Neural crest cell (in vitro differentiated cells): ENCODE measurements at regions not wholly inside any gene's neighbourhood (a gene's known extent, or its start where the extent isn't known, plus 50 kb on each side); places are given as distances from the start of the nearest gene placed in this dataset.

Experiments used
- DNase-seq: peaks from one replicate; pipeline ENCODE4 v3.0.0; 2021; ENCODE audit warnings: low read depth, mixed read lengths, low spot score
- H3K27ac Mint-ChIP-seq: one replicate; pipeline ENCODE4 v1.8.0; 2021; ENCODE audit warnings: mild to moderate bottlenecking, mixed read lengths; ENCODE audit not compliant: unreplicated experiment
- H3K27me3 Mint-ChIP-seq: 2 replicates; pipeline ENCODE4 v1.8.0; 2021; ENCODE audit warnings: low read depth, mild to moderate bottlenecking, mixed read lengths
- H3K36me3 Mint-ChIP-seq: 2 replicates; pipeline ENCODE4 v1.8.0; 2021; ENCODE audit warnings: low read depth, mild to moderate bottlenecking, mixed read lengths
- H3K4me1 Mint-ChIP-seq: 2 replicates; pipeline ENCODE4 v1.8.0; 2021; ENCODE audit warnings: mixed read lengths
- H3K4me3 Mint-ChIP-seq: one replicate; pipeline ENCODE4 v1.8.0; 2021; ENCODE audit warnings: mild to moderate bottlenecking, mixed read lengths
- H3K9me3 Mint-ChIP-seq: 2 replicates; pipeline ENCODE4 v1.8.0; 2021; ENCODE audit warnings: mixed read lengths
- TF ChIP-seq, protein P1 (sequence below): fragments of 200-600 bp; sonication (generic); conservative IDR thresholded peaks from 2 replicates; pipeline ENCODE4 v1.5.0; 2021; ENCODE audit warnings: antibody characterized with exemption, mild to moderate bottlenecking

DNA sequence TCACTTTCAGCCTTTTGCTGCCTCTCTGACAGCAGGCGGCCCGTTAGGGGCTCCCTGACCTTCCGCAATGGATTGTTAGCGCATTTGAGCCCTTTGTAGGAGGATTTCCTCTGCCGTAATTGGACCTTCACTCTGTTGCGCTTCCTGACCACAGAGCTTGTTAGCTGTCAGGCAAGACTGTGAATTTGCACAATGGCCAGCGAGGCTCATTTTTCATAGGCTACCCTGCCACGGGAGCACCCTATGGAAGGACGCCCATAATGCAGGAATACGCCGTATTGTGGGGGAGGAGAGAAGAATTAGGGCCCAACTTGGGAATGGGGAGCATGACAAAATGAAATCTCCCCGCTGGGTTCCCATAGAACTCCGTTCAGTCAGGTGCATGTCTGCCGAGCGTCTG, 205.2 kb upstream of the NLRP1 start:
- TF ChIP-seq, protein P1, sequence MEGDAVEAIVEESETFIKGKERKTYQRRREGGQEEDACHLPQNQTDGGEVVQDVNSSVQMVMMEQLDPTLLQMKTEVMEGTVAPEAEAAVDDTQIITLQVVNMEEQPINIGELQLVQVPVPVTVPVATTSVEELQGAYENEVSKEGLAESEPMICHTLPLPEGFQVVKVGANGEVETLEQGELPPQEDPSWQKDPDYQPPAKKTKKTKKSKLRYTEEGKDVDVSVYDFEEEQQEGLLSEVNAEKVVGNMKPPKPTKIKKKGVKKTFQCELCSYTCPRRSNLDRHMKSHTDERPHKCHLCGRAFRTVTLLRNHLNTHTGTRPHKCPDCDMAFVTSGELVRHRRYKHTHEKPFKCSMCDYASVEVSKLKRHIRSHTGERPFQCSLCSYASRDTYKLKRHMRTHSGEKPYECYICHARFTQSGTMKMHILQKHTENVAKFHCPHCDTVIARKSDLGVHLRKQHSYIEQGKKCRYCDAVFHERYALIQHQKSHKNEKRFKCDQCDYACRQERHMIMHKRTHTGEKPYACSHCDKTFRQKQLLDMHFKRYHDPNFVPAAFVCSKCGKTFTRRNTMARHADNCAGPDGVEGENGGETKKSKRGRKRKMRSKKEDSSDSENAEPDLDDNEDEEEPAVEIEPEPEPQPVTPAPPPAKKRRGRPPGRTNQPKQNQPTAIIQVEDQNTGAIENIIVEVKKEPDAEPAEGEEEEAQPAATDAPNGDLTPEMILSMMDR, result no peak
- H3K9me3 Mint-ChIP-seq, result peaks cover 7% of the 10 kb centered on the region
- peak; percentile 13 for DNase-seq
- no peak overlapping the region for H3K27ac Mint-ChIP-seq
- H3K27me3 Mint-ChIP-seq, result no peaks in the 10 kb centered on the region
- H3K4me1 Mint-ChIP-seq, result peaks cover 27% of the 10 kb centered on the region
- peaks cover 5% of the 10 kb centered on the region for H3K36me3 Mint-ChIP-seq
- H3K4me3 Mint-ChIP-seq, result peak overlapping the region; percentile 41

DNA sequence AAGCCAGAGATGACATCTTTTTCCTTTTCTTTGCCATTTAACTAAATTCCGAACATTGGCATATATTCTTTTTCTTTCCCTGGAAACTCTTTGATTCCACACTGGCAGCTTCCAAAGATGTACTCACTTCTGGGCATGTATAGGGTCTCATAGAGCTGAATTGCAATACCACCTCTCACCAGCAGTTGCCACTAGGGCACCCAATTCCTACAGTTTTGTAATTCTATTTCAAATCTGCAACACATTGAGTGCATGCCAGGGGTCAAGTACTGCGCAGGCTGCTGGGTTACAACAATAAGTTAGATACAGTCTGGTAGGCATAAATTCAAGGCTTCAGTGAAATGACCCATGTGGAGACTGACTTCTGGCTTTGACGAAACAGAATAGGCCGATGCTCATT, 208.8 kb upstream of the NLRP1 start:
- DNase-seq, result no peak
- Mint-ChIP-seq H3K9me3 (peaks cover 7% of the 10 kb centered on the region), H3K4me1 (peaks cover 29% of the 10 kb centered on the region), H3K27ac (no peak overlapping the region), H3K27me3 (peaks cover 11% of the 10 kb centered on the region), H3K4me3 (no peak overlapping the region), H3K36me3 (peaks cover 5% of the 10 kb centered on the region)
- TF ChIP-seq, protein P1, result peak; percentile 48

DNA sequence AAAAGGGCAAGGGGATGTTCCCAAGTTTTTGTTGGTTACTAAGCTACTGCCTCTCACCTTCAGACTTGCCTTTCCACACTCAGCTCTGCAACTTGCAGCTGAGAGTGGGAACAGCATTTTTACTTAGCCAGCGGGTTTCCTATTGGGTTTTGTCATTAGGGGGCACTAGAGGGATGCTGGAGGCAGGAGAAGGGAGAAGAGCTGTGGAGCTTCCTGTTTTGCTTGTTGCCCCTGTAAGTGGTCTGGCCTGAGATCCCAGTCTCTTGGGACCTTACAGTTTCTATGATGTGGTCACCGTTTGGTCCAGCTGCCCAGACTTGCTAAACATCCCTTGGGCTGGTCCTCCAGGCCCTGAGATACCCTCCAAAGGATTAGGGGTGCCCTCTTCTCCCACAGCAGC, 209.6 kb upstream of the NLRP1 start:
- H3K27me3 Mint-ChIP-seq, result peaks cover 18% of the 10 kb centered on the region

DNA sequence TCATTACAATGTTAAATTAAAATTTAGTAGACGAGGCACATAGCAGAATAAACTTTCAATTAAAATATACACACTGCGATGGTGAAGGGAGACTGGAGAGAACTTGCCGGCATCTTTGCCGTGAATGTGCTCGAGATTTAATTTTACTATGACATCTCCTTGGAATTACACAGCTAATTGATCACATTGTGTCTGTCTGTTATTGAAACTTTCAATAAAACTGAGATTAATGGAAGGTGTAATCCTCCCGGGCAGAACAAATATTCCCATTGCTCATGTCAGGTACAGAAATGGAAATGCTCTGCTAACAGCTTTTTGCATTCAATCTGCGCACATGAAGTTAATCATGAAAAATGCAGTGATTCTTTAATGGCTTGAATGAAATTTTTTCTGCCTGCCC, 210.1 kb upstream of the NLRP1 start:
- Mint-ChIP-seq H3K27me3 (peaks cover 22% of the 10 kb centered on the region), H3K4me1 (peaks cover 25% of the 10 kb centered on the region), H3K36me3 (peaks cover 5% of the 10 kb centered on the region), H3K4me3 (no peak overlapping the region), H3K9me3 (peaks cover 7% of the 10 kb centered on the region), H3K27ac (no peak overlapping the region)
- TF ChIP-seq, protein P1, result no peak
- no peak for DNase-seq

More for the DNA sequence above, 209.6 kb upstream of the NLRP1 start:
- no peak for DNase-seq
- Mint-ChIP-seq H3K4me1 (peaks cover 29% of the 10 kb centered on the region), H3K9me3 (peaks cover 7% of the 10 kb centered on the region), H3K27ac (no peak overlapping the region), H3K36me3 (peaks cover 5% of the 10 kb centered on the region), H3K4me3 (no peak overlapping the region)
- TF ChIP-seq, protein P1, result peak; percentile 39

DNA sequence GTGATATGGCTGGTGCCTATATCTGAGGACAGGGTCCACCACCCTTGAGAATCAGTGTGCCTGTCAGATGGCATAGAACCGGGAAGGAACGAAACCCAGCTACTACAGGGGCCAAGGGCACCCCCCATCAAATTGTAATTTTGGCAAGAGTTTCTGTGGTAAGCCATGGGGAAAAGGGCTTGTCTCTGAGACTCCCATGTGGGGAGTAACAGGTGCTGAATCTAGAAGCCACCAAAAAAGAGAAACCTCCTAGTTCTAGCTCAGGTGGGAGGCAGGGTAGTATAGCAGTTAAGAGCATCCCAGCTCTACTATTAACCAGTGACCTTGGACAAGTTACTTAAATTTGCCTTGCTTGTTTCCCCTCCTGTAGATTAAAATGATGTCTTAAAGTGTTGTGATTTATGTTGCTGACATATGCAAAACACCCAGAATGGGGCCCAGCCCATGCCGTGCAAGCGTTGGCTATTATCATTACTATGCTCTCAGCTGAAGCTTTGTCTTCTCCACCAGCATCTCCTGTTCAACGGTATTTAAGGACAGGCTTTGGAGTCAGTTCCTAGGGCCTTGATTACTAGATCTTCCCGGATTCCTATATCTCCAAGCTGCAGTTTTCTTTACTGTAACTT, 210.7 kb upstream of the NLRP1 start:
- Mint-ChIP-seq H3K36me3 (peaks cover 5% of the 10 kb centered on the region), H3K27ac (no peak overlapping the region), H3K9me3 (peaks cover 7% of the 10 kb centered on the region), H3K27me3 (peaks cover 28% of the 10 kb centered on the region), H3K4me3 (no peak overlapping the region), H3K4me1 (peaks cover 19% of the 10 kb centered on the region)
- DNase-seq, result no peak
- TF ChIP-seq, protein P1, result no peak
